ENCODE measurements at regions not wholly inside any gene's neighbourhood (a gene's known extent, or its start where the extent isn't known, plus 50 kb on each side); places are given as distances from the start of the nearest gene placed in this dataset.

GRCh38 chr3:39752751-39753150 lies 56.7 kb upstream of the MYRIP start:
- no peaks in the 10 kb centered on the region for H3K9me3 ChIP-seq (ENCODE audit: low read length)
- H3K27ac ChIP-seq (ENCODE audit: low read depth, low read length, poor library complexity, severe bottlenecking), result no peak overlapping the region
- no peaks in the 10 kb centered on the region for H3F3A ChIP-seq (ENCODE audit: insufficient read depth, low read length)
- no peaks in the 10 kb centered on the region for H3K9me2 ChIP-seq (ENCODE audit: low read depth, low read length)
- TF ChIP-seq EZH2 (IDR thresholded peaks at IDR 0.05; ENCODE audit: borderline replicate concordance, low read length), result no peak
- no peak for TF ChIP-seq CTCF (IDR thresholded peaks at IDR 0.05; ENCODE audit: low read length)
- H3K4me1 ChIP-seq (ENCODE audit: insufficient read depth, low read length, severe bottlenecking), result no peaks in the 10 kb centered on the region
- no peak overlapping the region for H2AFZ ChIP-seq (ENCODE audit: low read length)
- H3K4me2 ChIP-seq (ENCODE audit: low read length), result no peak overlapping the region
- no peak overlapping the region for H3K4me3 ChIP-seq (ENCODE audit: low read depth, low read length, poor library complexity, severe bottlenecking)
- H3K9ac ChIP-seq (ENCODE audit: low read length), result no peak overlapping the region
- no peaks in the 10 kb centered on the region for H3K79me2 ChIP-seq (ENCODE audit: insufficient read depth, low read length)
- no peaks in the 10 kb centered on the region for H3K36me3 ChIP-seq (ENCODE audit: insufficient read depth, low read length)
- no peaks in the 10 kb centered on the region for H3K27me3 ChIP-seq (ENCODE audit: insufficient read depth, low read length)
- no peaks in the 10 kb centered on the region for H4K20me1 ChIP-seq (ENCODE audit: insufficient read depth, low read length)

DNA sequence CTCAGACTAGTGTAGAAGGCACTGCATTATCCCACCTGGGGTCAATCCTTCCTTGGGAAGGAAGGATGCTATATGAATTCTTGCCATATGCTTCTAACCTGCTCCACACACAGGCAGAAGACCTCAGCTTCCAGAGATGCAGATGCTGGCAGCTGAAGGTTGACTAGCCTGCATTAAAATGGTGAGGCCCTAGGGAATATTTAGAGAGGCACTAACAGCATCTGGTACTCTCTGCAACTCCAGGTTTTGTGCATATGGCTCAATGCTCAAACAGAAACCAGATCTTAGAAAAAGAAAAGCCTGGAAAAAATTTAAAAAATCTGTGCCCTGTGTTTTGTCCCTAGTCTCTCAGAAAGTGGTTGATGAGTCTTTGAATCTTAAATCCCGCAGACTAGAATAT lies 56.0 kb upstream of the MYRIP start:
- no peak overlapping the region for H3K9ac ChIP-seq (ENCODE audit: low read length)
- no peaks in the 10 kb centered on the region for H4K20me1 ChIP-seq (ENCODE audit: insufficient read depth, low read length)
- no peak overlapping the region for H2AFZ ChIP-seq (ENCODE audit: low read length)
- no peaks in the 10 kb centered on the region for H3K4me1 ChIP-seq (ENCODE audit: insufficient read depth, low read length, severe bottlenecking)
- no peak overlapping the region for H3K4me3 ChIP-seq (ENCODE audit: low read depth, low read length, poor library complexity, severe bottlenecking)
- H3K27ac ChIP-seq (ENCODE audit: low read depth, low read length, poor library complexity, severe bottlenecking), result no peak overlapping the region
- TF ChIP-seq CTCF (IDR thresholded peaks at IDR 0.05; ENCODE audit: low read length) (no peak), EZH2 (IDR thresholded peaks at IDR 0.05; ENCODE audit: borderline replicate concordance, low read length) (no peak)
- H3K27me3 ChIP-seq (ENCODE audit: insufficient read depth, low read length), result no peaks in the 10 kb centered on the region
- H3K9me3 ChIP-seq (ENCODE audit: low read length), result no peaks in the 10 kb centered on the region
- no peaks in the 10 kb centered on the region for H3K36me3 ChIP-seq (ENCODE audit: insufficient read depth, low read length)
- no peaks in the 10 kb centered on the region for H3F3A ChIP-seq (ENCODE audit: insufficient read depth, low read length)
- no peaks in the 10 kb centered on the region for H3K9me2 ChIP-seq (ENCODE audit: low read depth, low read length)
- H3K79me2 ChIP-seq (ENCODE audit: insufficient read depth, low read length), result no peaks in the 10 kb centered on the region
- no peak overlapping the region for H3K4me2 ChIP-seq (ENCODE audit: low read length)

- TF ChIP-seq EZH2 (IDR thresholded peaks at IDR 0.05; ENCODE audit: borderline replicate concordance, low read length) (no peak), CTCF (IDR thresholded peaks at IDR 0.05; ENCODE audit: low read length) (no peak)
- Histone ChIP-seq H3K9me2 (ENCODE audit: low read depth, low read length) (no peaks in the 10 kb centered on the region), H3F3A (ENCODE audit: insufficient read depth, low read length) (no peaks in the 10 kb centered on the region), H2AFZ (ENCODE audit: low read length) (no peak overlapping the region), H3K36me3 (ENCODE audit: insufficient read depth, low read length) (no peaks in the 10 kb centered on the region), H3K27me3 (ENCODE audit: insufficient read depth, low read length) (no peaks in the 10 kb centered on the region), H3K4me2 (ENCODE audit: low read length) (no peak overlapping the region), H3K9ac (ENCODE audit: low read length) (no peak overlapping the region), H3K4me1 (ENCODE audit: insufficient read depth, low read length, severe bottlenecking) (no peaks in the 10 kb centered on the region), H3K9me3 (ENCODE audit: low read length) (no peaks in the 10 kb centered on the region), H3K79me2 (ENCODE audit: insufficient read depth, low read length) (no peaks in the 10 kb centered on the region), H3K27ac (ENCODE audit: low read depth, low read length, poor library complexity, severe bottlenecking) (no peak overlapping the region), H4K20me1 (ENCODE audit: insufficient read depth, low read length) (no peaks in the 10 kb centered on the region), H3K4me3 (ENCODE audit: low read depth, low read length, poor library complexity, severe bottlenecking) (no peak overlapping the region)
Measured at GRCh38 chr3:39754549-39754948, 54.9 kb upstream of the MYRIP start.

Data from OCI-LY1 (cell line).